PC-3 (cell line): ENCODE measurements at regions not wholly inside any gene's neighbourhood (a gene's known extent, or its start where the extent isn't known, plus 50 kb on each side); places are given as distances from the start of the nearest gene placed in this dataset.

ENCODE experiments used
- ATAC-seq: fragments of 200-7000 bp; cut with Tn5 transposase; 2 replicates; pipeline ENCODE4 v1.9.1; 2020; ENCODE audit warnings: mild to moderate bottlenecking, moderate library complexity
- BruUV-seq: library from RNA; stranded (reverse); fragments of 400-500 nt; replicated peaks from 2 replicates; lab custom pipeline; 2021; lab: Mats Ljungman, UMichigan
- CTCF ChIA-PET: fragments of 300-600 bp; sonication (Branson Sonifier 250); formaldehyde crosslinking; loops from one replicate; lab custom pipeline; 2022; ENCODE audit warnings: antibody characterized with exemption; lab: Charles Lee
- POLR2A ChIA-PET: fragments of 300-600 bp; sonication (Branson Sonifier 250); formaldehyde crosslinking; loops from one replicate; lab custom pipeline; 2022; ENCODE audit warnings: antibody characterized with exemption; ENCODE audit not compliant: unreplicated experiment; lab: Charles Lee
- DNase-seq: peaks from one replicate; pipeline ENCODE4 v3.0.0-alpha.2; 2015
- H2AFZ ChIP-seq: fragments of 300-600 bp; sonication (generic); 2 replicates; pipeline ENCODE4 v1.6.0; 2016; ENCODE audit warnings: antibody characterized with exemption, low read length
- H3F3A ChIP-seq: fragments of 300-600 bp; sonication (generic); one replicate; pipeline ENCODE4 v1.6.0; 2017; ENCODE audit warnings: antibody characterized with exemption, low read length, control low read depth, mild to moderate bottlenecking; ENCODE audit not compliant: unreplicated experiment
- H3K27ac ChIP-seq: fragments of 300-600 bp; sonication (generic); 2 replicates; pipeline ENCODE4 v1.5.1; 2016; ENCODE audit warnings: mild to moderate bottlenecking, low read length
- H3K27me3 ChIP-seq: fragments of 300-600 bp; sonication (generic); 2 replicates; pipeline ENCODE4 v1.6.1; 2016; ENCODE audit warnings: low read length, mixed read lengths
- H3K36me3 ChIP-seq: fragments of 300-600 bp; sonication (generic); 2 replicates; pipeline ENCODE4 v1.6.1; 2016; ENCODE audit warnings: low read depth, mixed run types, low read length, mixed read lengths
- H3K4me1 ChIP-seq: fragments of 300-600 bp; sonication (generic); 2 replicates; pipeline ENCODE4 v1.5.1; 2016; ENCODE audit warnings: low read length; ENCODE audit not compliant: insufficient read depth
- H3K4me2 ChIP-seq: fragments of 300-600 bp; sonication (generic); 2 replicates; pipeline ENCODE4 v1.6.0; 2016; ENCODE audit warnings: low read length
- H3K4me3 ChIP-seq: fragments of 300-600 bp; sonication (generic); 2 replicates; pipeline ENCODE4 v1.5.1; 2016; ENCODE audit warnings: mild to moderate bottlenecking, low read length, mixed read lengths
- H3K79me2 ChIP-seq: fragments of 300-600 bp; sonication (generic); 2 replicates; pipeline ENCODE4 v1.6.1; 2017; ENCODE audit warnings: low read length, mixed read lengths
- H3K9ac ChIP-seq: fragments of 300-600 bp; sonication (generic); 2 replicates; pipeline ENCODE4 v1.6.0; 2016; ENCODE audit warnings: mild to moderate bottlenecking, low read length
- H3K9me2 ChIP-seq: fragments of 300-600 bp; sonication (generic); replicated peaks from 2 replicates; pipeline ENCODE4 v1.6.1; 2016; ENCODE audit warnings: mixed run types, low read length, mixed read lengths
- H3K9me3 ChIP-seq: fragments of 300-600 bp; sonication (generic); 2 replicates; pipeline ENCODE4 v1.6.1; 2016; ENCODE audit warnings: low read length, mixed read lengths
- H4K20me1 ChIP-seq: fragments of 300-600 bp; sonication (generic); 2 replicates; pipeline ENCODE4 v1.6.1; 2016; ENCODE audit warnings: low read length, mixed read lengths
- CTCF ChIP-seq: fragments of 300-600 bp; sonication (generic); conservative IDR thresholded peaks from 2 replicates; pipeline ENCODE4 v1.5.1; 2017; ENCODE audit warnings: antibody characterized with exemption, low read depth, mild to moderate bottlenecking, low read length
- EZH2 ChIP-seq: fragments of 300-600 bp; sonication (generic); IDR thresholded peaks from one replicate; pipeline ENCODE4 v1.6.1; 2017; ENCODE audit warnings: antibody characterized with exemption, mild to moderate bottlenecking, low read length; ENCODE audit not compliant: unreplicated experiment
- EZH2phosphoT487 ChIP-seq: fragments of 300-600 bp; sonication (generic); IDR thresholded peaks from 2 replicates; pipeline ENCODE4 v1.6.1; 2018; ENCODE audit warnings: mild to moderate bottlenecking, antibody characterized with exemption, low read length, borderline replicate concordance
- intact Hi-C: fragments of 100-400 bp; cut with micrococcal nuclease; formaldehyde crosslinking; loops from 2 replicates; pipeline ENCODE4 v1.9.0; 2023

- no peak for DNase-seq
- no peaks in the 10 kb centered on the region for H3K27me3 ChIP-seq
- no peaks in the 10 kb centered on the region for H3K9me2 ChIP-seq
- no peak overlapping the region for H2AFZ ChIP-seq
- no peaks in the 10 kb centered on the region for H3F3A ChIP-seq
- ATAC-seq = no peak
- no peaks in the 10 kb centered on the region for H3K4me1 ChIP-seq
- BruUV-seq = no TSS peak
- H3K9ac ChIP-seq = no peak overlapping the region
- no peak overlapping the region for H3K27ac ChIP-seq
- H3K4me3 ChIP-seq = no peak overlapping the region
- no peak overlapping the region for H3K4me2 ChIP-seq
- H3K36me3 ChIP-seq = no peaks in the 10 kb centered on the region
- H3K9me3 ChIP-seq = no peaks in the 10 kb centered on the region
- POLR2A ChIA-PET = no interaction called here
- no peaks in the 10 kb centered on the region for H3K79me2 ChIP-seq
- intact Hi-C loops = no loop called here
- CTCF ChIA-PET = no interaction called here
- no peaks in the 10 kb centered on the region for H4K20me1 ChIP-seq
- TF ChIP-seq CTCF (no peak), EZH2 (no peak), EZH2phosphoT487 (no peak)
Observed at GRCh38 chr11:116164843-116165242, 607.9 kb downstream of the BUD13 start.

GRCh38 chr11:116162886-116163230, 609.9 kb downstream of the BUD13 start:
- H3K4me2 ChIP-seq = no peak overlapping the region
- H3K9me3 ChIP-seq = peaks cover 1% of the 10 kb centered on the region; the same call in 1 of the 2 replicates
- H4K20me1 ChIP-seq = no peaks in the 10 kb centered on the region
- no peaks in the 10 kb centered on the region for H3K36me3 ChIP-seq
- ChIA-PET POLR2A (no interaction called here), CTCF (no interaction called here)
- H3K4me3 ChIP-seq = no peak overlapping the region
- H3K9me2 ChIP-seq = no peaks in the 10 kb centered on the region
- DNase-seq (no peak), ATAC-seq (no peak)
- TF ChIP-seq EZH2phosphoT487 (no peak), CTCF (no peak), EZH2 (no peak)
- no peak overlapping the region for H3K9ac ChIP-seq
- no peaks in the 10 kb centered on the region for H3F3A ChIP-seq
- intact Hi-C loops = no loop called here
- BruUV-seq = no TSS peak
- no peaks in the 10 kb centered on the region for H3K4me1 ChIP-seq
- no peaks in the 10 kb centered on the region for H3K27me3 ChIP-seq
- H2AFZ ChIP-seq = no peak overlapping the region
- no peaks in the 10 kb centered on the region for H3K79me2 ChIP-seq
- no peak overlapping the region for H3K27ac ChIP-seq

GRCh38 chr11:116162086-116162885, 610.5 kb downstream of the BUD13 start:
- peaks cover 5% of the 10 kb centered on the region; the same call in 1 of the 2 replicates for H3K9me3 ChIP-seq
- H2AFZ ChIP-seq = no peak overlapping the region
- no peak overlapping the region for H3K4me2 ChIP-seq
- no peaks in the 10 kb centered on the region for H3K36me3 ChIP-seq
- TF ChIP-seq CTCF (no peak), EZH2phosphoT487 (no peak), EZH2 (no peak)
- intact Hi-C loops = no loop called here
- no peaks in the 10 kb centered on the region for H4K20me1 ChIP-seq
- DNase-seq = no peak
- ATAC-seq = no peak
- no peaks in the 10 kb centered on the region for H3F3A ChIP-seq
- H3K4me3 ChIP-seq = no peak overlapping the region
- H3K4me1 ChIP-seq = no peaks in the 10 kb centered on the region
- no peaks in the 10 kb centered on the region for H3K79me2 ChIP-seq
- no TSS peak for BruUV-seq
- H3K9me2 ChIP-seq = no peaks in the 10 kb centered on the region
- H3K27me3 ChIP-seq = no peaks in the 10 kb centered on the region
- H3K9ac ChIP-seq = no peak overlapping the region
- ChIA-PET CTCF (no interaction called here), POLR2A (no interaction called here)
- H3K27ac ChIP-seq = no peak overlapping the region
